Upper lobe of left lung (tissue), 4 donors: ENCODE measurements at regions not wholly inside any gene's neighbourhood (a gene's known extent, or its start where the extent isn't known, plus 50 kb on each side); places are given as distances from the start of the nearest gene placed in this dataset.

ENCODE experiments used
- CTCF ChIP-seq, 6 experiments: fragments of 450-650 bp in 4 of 6; fragments of 200-600 bp in 2 of 6; sonication (generic) in 2 of 6; IDR thresholded peaks; one replicate each; pipeline ENCODE4 v1.5.1; 2016 to 2019; ENCODE audit warnings: antibody characterized with exemption in 6 of 6
- POLR2A ChIP-seq, 4 donors: fragments of 450-650 bp; IDR thresholded peaks; one replicate each; pipeline ENCODE4 v1.5.1; 2016 to 2017; ENCODE audit warnings: antibody characterized with exemption in 4 of 4, mild to moderate bottlenecking in 2 of 4
- POLR2AphosphoS5 ChIP-seq, 2 donors: sonication (generic); formaldehyde crosslinking; IDR thresholded peaks; one replicate each; pipeline ENCODE4 v1.5.1; 2017; ENCODE audit warnings: antibody characterized with exemption in 2 of 2

GRCh38 chr2:150572961-150573395 lies 85.5 kb upstream of the RND3 start:
- TF ChIP-seq POLR2A (IDR thresholded peaks at IDR 0.05) (no peak), CTCF (IDR thresholded peaks at IDR 0.05) (no peak), POLR2AphosphoS5 (IDR thresholded peaks at IDR 0.05) (no peak)
